SH-SY5Y (cell line): ENCODE measurements at regions not wholly inside any gene's neighbourhood (a gene's known extent, or its start where the extent isn't known, plus 50 kb on each side); places are given as distances from the start of the nearest gene placed in this dataset.

Experiments
- GATA2 ChIP-seq: IDR thresholded peaks from 2 replicates; pipeline ENCODE4 v1.6.1; 2011; ENCODE audit warnings: mild to moderate bottlenecking, low read depth, low read length
- GATA3 ChIP-seq: IDR thresholded peaks from 2 replicates; pipeline ENCODE4 v1.6.1; 2011; ENCODE audit warnings: low read depth, mild to moderate bottlenecking, low read length, moderate library complexity

GRCh38 chr13:106918557-106918860 lies 350.6 kb upstream of the ARGLU1 start:
- TF ChIP-seq GATA3, result no peak
- TF ChIP-seq GATA2, result no peak
